ENCODE measurements at regions not wholly inside any gene's neighbourhood (a gene's known extent, or its start where the extent isn't known, plus 50 kb on each side); places are given as distances from the start of the nearest gene placed in this dataset.

- no peaks in the 10 kb centered on the region for H3K4me1 ChIP-seq (ENCODE audit: insufficient read depth, low read length)
- intact Hi-C loops (cut with micrococcal nuclease; ENCODE audit: unreplicated experiment): no loop called here
- TF ChIP-seq HOXA5 (CRISPR knock-in tag; IDR thresholded peaks at IDR 0.05): no peak
- TF ChIP-seq ZNF274 (CRISPR knock-in tag; IDR thresholded peaks at IDR 0.05): no peak
- no peak for TF ChIP-seq HMG20A (CRISPR knock-in tag; IDR thresholded peaks at IDR 0.05; ENCODE audit: borderline replicate concordance)
- no peak for TF ChIP-seq HNF4A (CRISPR knock-in tag; IDR thresholded peaks at IDR 0.05)
- no peak for TF ChIP-seq ZNF687 (CRISPR knock-in tag; IDR thresholded peaks at IDR 0.05)
- no peak for TF ChIP-seq MAZ (IDR thresholded peaks at IDR 0.05; ENCODE audit: borderline replicate concordance, low read depth, low read length)
- TF ChIP-seq MAZ (CRISPR knock-in tag; IDR thresholded peaks at IDR 0.05; ENCODE audit: low read depth): no peak
- TF ChIP-seq GTF3A (CRISPR knock-in tag; conservative IDR thresholded peaks at IDR 0.05): no peak
- TF ChIP-seq KLF6 (CRISPR knock-in tag; IDR thresholded peaks at IDR 0.05): no peak
- TF ChIP-seq MTF1 (CRISPR knock-in tag; IDR thresholded peaks at IDR 0.05): no peak
- no peak for TF ChIP-seq KDM2A (CRISPR knock-in tag; IDR thresholded peaks at IDR 0.05; ENCODE audit: borderline replicate concordance, low read depth)
- no peak for TF ChIP-seq SMAD1 (CRISPR knock-in tag; IDR thresholded peaks at IDR 0.05; ENCODE audit: borderline replicate concordance, low read depth)
- CTCF ChIA-PET (ENCODE audit: low intra/inter-chr PET ratio, low total read pairs): no interaction called here
- no peak overlapping the region for H3K4me2 ChIP-seq (ENCODE audit: low read depth, low read length)
- H3K36me3 ChIP-seq (replicated peaks in 1 of 2; ENCODE audit: control insufficient read depth in 1 of 2, insufficient read depth in 2 of 2, low read length in 2 of 2): no peaks in the 10 kb centered on the region
- H3K27me3 ChIP-seq (ENCODE audit: control insufficient read depth in 1 of 2, insufficient read depth in 2 of 2, low read length in 2 of 2): no peaks in the 10 kb centered on the region
- H3K4me3 ChIP-seq (replicated peaks in 1 of 3; ENCODE audit: insufficient read depth in 1 of 3, low read depth in 2 of 3, low read length in 3 of 3): no peak overlapping the region
- no peak overlapping the region for H3K27ac ChIP-seq (ENCODE audit: extremely low read length, insufficient read depth, low read length)
- no peaks in the 10 kb centered on the region for H3K79me2 ChIP-seq (ENCODE audit: insufficient read depth, low read length)
- H4K20me1 ChIP-seq (ENCODE audit: insufficient read depth, low read length): no peaks in the 10 kb centered on the region
- no peaks in the 10 kb centered on the region for H3K9me3 ChIP-seq (ENCODE audit: low read length)
- ATAC-seq (peak; percentile 74), FAIRE-seq (no peak), DNase-seq (ENCODE audit: low spot score) (peak; percentile 5)
- BruUV-seq (replicated peaks): no TSS peak
- H3K9ac ChIP-seq (ENCODE audit: insufficient read depth, low read depth, low read length): no peak overlapping the region
- no peak overlapping the region for H2AFZ ChIP-seq (ENCODE audit: low read length)
- 71% methylated on average over 11 of the region's 28 CpGs for WGBS (ENCODE audit: low lambda C conversion rate)
- POLR2A ChIA-PET: no interaction called here
- in situ Hi-C loops (cut with HindIII; ENCODE audit: extremely low pct_ligation_motif_present, low pct_unique_long_range_greater_than_20kb): no loop called here
These were observed 106.0 kb upstream of the MTAP start for GRCh38 chr9:21696411-21696871.

Data from HepG2 (cell line).